Activated T-helper 9 cell treated with anti-CD3 and anti-CD28 coated beads, Interleukin-2, amount 50 U/mL, for 16 hours (primary cell): ENCODE measurements at regions not wholly inside any gene's neighbourhood (a gene's known extent, or its start where the extent isn't known, plus 50 kb on each side); places are given as distances from the start of the nearest gene placed in this dataset.

Source experiments
- DNase-seq: peaks from one replicate; pipeline ENCODE4 v3.0.0-alpha.2; 2020; ENCODE audit warnings: low read depth

DNA sequence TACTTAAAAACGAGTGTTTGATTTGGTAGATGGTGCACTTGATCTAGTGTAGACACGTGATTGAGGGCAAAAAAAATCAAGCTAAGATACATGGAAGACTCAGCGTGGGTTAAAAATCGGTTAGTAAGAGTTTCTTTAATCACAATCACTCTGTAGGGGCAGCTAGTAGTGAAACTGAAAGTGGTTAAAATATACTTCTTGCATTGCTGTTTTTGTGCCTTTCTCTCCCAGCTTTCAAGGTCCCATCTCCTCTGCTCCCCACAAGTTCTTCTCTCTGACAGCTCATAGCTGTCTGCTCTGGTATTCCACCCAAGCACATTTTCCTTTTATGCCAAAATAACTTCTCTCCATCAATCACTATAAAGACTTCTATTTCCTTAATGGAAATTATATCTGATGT lies 1089.7 kb downstream of the EFNB2 start:
- DNase-seq: no peak

DNA sequence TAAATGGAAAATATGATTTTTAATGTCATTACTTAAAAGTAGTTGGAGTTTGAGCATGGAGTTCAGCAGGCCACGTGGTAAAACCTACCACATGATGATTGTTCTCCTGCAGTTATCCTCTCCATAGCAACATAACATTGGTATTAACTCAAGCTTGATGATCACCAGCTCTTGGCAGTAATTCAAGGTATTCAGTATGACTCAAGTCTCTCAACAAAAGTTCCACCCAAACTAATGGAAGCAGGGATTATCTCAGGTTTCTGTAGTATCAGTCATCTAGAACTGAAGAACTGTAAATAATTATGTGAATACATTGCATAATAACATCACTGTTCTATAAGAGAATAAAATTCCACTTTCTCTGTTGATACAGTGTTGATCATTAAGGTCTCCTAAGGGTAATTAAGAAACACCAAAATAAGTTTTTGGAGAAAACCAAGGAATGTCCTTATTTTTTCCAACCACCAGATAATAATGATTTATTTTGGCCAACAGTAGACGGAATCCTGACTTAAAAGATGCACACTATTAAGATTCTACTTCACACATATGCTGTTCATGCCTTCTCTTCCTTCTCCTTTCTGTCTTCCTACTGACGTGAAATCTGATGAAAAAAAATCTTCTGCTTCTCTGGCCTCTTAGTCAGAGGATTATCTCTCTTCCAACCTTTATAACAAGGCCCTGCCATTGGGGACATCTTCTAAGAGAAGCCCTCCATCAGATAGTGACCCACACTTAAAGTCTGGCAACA lies 1092.3 kb downstream of the EFNB2 start:
- DNase-seq: no peak

DNA sequence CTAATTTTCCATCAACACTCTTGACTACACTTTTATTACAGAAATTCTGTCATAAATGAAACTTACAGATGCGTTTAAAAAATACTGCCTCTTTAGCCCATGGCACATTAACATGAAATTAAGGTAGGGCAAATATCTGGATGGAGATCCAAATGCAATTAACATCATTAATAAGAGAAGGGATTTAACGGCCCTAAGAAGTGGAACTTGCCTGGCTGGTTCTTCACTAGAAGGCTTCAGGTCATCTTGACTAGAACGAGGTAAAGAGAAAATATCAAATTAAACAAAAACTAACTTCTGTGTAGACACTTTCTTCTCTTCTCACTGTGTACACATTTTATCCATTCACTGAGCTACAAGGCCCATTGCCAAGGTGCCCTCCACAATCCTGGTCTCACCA lies 1093.4 kb downstream of the EFNB2 start:
- no peak for DNase-seq

DNA sequence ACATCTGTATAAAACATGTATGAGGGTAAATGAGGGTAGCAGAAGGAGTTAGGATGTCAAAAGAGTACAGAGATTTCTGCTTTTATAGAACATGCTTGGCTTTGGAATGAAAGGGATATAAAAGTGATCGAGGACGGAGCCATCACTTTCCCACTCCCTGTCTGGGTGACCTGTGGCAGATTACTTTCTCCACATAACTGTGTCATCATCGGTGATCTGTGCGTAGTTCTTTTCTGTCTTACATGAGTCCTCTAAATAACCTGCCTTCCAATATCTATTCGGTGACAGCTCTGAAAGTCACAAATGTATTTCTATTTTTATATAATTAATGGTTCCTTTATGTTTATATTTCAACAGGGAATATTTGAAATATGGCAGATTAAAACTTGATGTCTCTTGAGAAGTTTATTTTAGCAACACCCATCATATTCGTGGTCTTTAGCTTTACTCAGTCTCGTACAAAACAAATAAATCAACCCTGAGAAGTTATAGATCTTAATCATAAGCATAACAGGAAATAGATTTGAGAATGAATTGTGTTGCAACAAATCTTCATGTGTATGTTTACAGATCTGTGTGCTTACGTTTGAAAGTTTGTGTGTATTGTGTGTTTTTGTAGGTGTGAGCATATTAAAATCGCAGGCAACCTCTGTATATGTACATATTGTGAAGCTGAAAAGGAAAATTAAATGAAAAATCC lies 1094.3 kb downstream of the EFNB2 start:
- DNase-seq: no peak

DNA sequence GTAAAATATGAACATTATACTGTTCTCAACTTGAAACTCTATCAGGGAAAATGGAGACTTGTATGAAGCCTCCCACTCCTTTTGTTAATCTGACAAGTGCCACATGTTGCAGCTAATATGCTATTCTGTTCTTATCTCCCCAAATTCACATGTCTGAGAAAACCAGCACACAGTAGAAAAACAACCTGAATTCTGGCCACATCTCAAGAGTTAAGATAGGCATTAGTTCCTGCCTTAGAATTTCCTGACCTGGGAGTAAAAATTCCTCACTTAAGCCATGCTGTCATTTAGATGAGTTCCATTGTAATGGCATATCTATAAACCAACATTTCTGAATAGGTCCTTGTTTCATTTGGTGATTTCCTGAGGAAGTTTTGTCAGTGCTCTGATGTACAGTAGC lies 1098.5 kb downstream of the EFNB2 start:
- DNase-seq: no peak

DNA sequence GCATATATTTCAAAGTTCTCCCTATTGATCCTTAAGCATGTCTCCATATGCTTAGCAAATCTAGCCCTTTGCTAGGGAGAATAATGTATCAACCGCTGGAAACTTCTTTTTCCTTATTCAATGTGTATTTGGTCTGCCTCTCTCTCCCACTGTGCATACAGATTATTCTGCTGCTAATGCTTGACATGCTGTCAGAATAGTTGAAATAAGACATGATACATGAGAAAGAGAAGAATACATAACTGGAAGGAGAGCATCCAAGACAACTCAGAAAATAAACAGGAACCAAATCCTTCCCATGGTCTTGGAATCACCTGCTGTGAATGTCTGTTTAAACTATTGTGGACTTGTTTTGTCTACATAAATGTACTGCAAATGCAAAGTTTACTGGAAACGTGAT lies 1103.0 kb downstream of the EFNB2 start:
- no peak for DNase-seq

DNA sequence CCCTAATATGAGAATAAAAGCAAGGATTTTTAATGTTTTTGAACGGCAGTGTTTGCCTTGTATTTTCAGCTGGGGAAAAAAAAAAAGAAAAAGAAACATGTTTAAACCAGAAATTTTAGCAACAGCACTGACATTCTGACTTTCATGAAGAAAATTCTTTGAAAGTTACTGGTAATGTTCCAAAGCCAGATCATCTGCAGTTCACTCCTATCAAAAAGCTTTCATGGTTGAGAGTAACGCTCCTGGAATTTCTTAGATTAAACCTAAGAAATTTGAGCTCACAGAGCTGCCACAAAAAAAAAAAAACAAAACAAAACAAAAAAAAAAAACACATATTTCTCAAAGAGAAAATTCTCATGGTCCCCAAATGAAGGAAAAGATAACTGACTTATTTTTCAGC lies 1106.7 kb downstream of the EFNB2 start:
- no peak for DNase-seq

DNA sequence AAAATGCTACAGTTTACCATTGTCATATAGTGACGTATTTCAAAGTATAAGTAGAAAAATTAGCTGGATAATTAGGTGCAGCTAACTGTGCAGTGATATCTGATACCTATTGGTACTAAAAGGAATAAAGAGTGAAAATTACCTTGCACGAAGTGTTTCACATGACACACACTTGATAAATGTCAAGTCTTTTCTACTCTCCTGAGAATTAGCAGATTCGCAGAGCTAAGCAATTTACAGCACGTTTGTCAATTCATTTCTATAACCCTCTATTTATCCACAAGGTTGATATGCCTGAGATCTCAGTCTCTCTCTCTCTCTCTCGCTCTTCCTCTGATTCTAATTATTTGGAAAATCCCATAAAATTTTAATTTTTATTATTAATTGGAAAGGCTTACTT lies 1109.0 kb downstream of the EFNB2 start:
- no peak for DNase-seq

DNA sequence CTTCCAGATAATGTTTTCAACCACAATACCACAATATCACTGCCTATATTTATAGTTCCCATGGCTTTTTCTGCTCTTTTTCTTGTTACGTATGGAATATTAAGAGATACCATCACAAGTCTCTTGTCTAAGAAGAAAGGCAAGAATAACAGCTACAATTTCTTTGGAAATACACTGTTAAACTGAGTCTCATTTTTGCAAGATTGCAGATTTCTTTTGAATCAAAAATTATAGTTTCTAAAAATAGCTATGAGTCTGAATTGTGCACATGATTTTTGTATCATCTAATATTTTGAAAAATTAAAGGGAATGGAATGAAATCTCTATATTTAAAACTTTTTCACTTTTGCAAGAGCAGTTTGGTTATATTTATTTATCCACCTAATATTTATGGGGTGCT lies 1120.8 kb downstream of the EFNB2 start:
- DNase-seq: no peak

DNA sequence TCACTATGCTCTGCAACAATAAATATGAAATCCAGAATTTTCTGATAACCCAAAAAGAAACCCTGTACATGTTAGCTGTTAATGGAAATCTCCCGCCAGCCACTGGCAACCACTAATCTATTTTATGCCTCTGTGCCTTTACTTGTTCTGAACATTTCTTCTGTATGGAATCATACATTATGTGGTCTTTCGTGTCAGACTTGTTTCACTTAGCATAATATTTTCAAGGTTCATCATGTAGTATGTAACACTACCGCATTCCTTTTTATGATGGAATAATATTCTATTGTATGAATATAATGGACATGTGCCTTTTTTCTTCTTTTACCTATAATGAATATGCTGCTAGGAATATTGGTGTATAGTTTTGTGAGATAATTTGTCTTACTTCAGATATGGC lies 1123.3 kb downstream of the EFNB2 start:
- no peak for DNase-seq

DNA sequence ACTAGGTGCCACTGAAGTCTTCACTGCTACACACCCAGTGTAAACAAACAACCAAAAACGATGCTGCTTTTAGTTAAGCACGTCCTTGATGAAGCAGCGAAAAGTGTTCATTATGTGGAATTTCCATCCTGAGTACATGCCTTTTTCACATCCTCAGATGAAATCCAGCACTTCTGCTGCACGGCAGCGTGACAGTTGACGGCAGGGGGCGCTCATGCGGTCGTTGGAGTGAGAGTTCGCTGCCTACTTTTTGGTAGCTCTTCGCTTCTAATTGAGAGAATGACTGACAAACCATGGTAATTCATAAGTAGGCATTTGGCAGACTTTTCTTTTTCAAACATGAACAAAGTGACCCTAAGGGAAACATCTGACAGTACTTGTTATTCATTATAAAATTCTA lies 1124.9 kb downstream of the EFNB2 start:
- DNase-seq: no peak

DNA sequence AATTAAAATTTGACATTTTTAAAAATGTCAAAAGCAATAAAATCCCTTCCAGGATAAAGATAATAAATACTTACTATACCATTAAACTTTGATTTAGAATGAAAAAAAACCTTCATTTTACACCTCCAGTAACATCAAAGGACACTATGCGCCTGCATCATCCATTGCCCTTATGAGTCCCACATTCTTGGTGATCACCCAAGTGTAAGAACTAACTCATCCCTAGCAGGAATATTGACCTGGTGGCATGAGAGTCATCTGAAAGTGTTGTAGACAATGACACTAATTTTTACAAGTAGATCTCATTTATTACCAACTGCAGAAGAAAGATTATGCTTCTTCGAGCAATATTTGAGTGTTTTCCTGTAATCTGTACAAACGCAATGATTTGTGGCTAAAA lies 1128.9 kb downstream of the EFNB2 start:
- no peak for DNase-seq

DNA sequence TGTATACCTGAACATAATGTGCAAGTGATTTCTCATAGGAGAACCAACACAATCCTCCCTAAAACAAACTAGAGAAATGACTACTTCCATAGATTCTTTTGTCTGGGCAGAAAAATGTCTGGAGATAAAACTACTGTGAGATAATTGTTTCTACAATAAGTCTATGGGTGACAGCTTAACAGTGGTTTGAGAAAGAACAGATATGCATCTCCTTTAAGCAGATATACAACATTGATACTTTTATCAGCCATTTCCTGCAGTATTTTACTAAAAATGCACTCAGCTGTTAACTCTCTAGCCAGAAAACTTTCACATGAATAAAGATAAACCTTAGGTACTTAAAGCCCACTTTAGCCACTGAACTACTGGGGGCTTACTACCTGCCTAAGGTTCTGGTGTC lies 1132.4 kb downstream of the EFNB2 start:
- no peak for DNase-seq

DNA sequence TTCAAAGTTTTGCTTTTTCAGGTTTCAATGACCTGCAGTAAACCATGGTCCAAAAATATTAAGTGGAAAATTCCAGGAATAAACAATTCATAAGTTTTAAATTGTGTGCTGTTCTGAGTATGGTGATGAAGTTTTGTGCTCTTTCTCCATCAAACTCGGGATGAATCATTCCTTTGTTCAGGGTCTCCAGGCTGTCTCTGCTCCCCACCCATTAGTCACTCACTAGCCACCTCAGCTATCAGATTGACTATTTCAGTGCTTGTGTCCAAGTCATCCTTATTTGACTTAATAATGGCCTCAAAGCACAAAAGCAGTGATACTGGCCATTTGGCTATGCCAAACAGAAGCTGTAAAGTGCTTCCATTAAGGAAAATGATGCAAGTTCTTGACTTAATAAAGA lies 1140.4 kb downstream of the EFNB2 start:
- DNase-seq: no peak

DNA sequence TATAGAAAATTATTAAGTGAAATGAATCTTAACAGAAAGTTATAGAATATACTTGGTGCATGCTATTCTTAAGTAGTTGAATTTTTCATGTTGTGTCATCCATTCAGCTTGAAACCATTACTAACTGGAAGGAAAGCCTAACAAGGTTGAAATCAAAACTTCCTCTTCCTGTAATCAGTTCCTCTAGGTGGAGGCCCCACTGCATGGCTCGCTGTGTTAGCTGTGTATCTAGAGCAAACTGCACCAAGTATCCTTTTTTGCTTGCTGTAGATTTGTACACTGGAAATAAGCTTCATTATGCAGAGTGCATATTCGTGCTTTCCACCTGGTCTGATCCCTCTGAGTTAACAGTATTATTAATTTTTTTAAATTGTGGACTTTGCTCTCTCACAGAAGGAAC lies 1146.1 kb downstream of the EFNB2 start:
- no peak for DNase-seq

DNA sequence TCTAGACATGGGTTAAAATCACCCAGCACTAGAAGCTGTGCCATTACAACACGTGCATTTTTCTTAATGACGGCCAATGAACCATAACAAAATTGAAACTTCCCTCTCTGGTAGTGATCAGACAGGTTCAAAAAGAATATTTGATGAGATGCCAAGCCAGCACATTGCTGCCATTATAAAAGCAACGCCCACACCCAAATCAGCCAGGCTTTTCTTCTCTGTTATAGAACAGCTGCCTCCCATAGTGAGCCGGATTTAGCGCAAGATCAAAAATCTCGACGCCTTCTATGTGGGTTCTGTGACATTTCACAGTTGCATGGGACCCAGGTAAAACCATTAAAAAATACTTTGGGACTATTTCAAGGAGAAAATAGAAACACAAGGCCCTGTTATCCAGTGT lies 1158.0 kb downstream of the EFNB2 start:
- DNase-seq: no peak

DNA sequence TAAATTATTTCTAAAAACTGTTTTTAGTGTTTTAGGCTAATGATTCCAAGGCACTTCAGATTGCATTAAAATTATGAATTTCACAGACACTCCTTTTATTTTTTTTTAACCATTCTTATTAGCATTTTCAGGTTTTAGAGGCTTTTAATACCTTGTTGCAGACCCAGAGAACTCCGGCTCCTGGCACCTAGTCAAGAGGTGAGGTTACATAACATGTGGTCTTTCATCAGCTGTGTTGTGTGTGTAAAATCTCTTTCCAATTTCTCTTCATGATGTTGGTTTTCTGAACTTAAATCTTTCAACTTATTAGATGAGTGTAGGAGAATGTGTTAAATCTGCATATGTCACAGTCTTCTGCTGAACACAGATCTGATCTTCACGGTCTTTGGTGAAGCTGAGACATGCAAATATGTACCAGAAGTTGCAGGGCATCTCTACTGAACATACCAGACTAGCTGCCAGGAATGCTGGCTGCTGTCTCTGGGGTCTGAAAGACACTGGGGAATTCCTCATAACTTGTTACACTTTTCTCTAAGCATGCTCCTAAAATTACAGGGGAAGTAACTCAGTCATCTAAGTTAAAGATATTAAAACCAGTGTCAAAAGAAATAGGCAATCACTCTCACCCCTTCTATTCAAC lies 1165.3 kb downstream of the EFNB2 start:
- DNase-seq: no peak

DNA sequence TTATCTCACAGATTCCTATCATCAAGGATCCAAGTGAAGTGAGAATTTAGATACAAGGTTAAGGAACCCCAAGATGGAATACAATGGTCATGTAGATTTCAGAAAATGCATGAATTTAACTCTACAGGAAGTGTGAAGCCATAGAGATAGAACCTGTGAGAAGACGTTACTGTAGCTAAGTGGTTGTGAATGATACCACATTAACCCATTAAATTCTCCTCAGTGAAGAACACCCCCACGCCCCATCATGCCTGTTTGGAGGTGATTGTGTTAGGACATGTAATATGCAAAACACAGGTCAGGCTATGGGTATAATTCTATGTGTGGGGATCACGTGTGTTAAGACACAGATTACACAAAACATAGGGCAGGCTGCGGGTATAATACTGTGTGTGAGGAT lies 1166.7 kb downstream of the EFNB2 start:
- DNase-seq: no peak

DNA sequence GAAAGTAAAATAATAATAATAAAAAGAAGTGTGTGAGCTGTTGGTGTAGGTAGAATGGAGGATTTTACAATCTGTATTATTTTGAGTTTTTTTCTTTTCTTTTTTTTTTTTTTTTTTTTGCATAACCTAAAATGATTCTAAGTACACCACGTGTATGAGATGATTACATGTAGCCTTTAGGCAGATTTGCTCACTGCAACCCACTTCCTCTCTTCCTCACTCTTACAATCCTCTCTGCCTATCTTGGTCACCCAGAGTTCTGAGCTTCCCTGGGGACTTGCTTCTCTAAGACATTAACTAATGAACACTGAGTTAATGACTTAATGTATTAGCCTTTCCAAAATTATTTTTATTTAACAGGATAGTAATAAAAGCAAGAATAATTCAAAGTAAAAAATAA lies 1169.6 kb downstream of the EFNB2 start:
- DNase-seq: no peak

DNA sequence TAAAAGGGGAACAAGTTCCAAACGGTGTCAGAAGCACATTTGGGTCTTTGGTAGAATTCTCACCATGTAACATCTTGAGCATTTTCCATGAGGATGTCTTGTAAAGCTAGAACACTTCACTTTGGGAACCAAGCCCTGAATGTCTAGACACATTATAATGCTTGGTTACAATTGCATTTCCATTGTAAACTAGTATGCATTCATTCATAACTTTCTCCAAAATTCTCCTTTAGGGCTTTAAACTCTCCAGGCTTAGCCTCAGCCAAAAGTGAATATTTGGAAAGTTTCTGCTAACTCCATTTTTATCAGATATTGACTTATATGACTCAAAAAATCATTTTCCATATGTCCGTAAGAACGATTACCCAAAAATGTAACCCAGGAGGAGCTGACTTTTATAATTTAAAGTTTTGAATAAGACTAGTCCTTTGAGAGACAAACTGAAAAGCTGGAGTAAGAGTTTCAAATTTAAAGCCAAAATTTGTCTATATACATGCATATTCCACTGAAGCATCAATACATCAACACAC lies 1170.4 kb downstream of the EFNB2 start:
- no peak for DNase-seq

DNA sequence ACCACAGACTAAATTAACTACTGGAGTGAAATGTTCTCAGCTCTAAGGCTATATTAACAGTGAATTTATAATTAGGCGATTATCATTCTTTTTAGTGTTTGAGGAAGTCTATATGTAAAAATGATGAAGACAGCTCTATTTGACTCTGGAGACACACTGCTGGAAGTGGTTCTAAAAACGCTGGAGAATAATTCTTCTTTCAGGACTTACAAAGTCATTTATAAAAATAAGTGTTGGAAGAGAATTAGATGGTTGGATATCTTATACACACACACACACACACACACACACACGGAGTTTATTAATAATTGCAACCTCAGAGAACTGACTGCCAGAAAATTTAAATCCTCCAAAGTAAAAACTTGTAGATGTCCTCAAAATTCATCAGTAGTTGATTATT lies 1171.3 kb downstream of the EFNB2 start:
- no peak for DNase-seq

DNA sequence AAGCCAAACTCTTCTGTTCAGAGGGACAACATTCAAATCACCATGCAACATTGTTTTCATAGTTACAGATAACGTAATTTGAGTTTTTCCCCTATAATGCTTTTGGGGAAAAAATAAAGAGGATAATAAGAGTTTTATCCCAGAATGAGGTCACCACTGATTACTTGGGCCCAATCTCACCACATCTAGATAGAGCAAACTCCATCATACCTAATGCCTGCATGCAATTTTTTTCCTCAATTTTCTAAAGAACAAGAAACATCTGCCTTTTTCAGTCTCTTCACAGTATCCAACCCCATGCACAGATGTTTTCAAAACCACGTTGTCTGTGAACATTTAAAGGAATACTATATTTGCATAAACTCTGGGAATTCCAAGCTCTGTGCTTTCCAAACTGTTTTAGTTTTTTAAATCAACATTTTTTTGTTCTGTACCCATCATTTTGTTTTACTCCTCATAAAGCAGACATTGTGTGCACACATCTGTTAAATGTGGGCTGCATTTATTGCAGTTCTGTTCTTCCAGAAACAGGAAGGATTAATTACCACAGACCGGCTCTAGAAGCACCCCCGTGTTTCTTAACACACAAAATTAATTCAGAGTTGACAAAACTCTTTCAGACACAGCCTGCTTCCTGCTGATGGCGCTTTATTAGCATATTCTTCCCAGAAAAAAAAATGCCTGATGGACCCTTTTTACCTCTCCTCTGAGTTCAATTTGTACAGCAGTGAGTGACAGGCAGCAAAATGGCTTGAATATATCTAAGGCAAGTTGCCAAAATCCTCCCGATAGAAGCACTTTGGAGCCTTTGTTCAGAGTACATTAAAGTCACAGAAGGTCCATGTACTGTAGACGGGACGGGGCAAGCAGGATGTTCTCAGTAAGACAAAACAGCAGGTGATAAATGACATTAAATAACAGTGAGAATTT lies 1171.9 kb downstream of the EFNB2 start:
- DNase-seq: no peak
